ENCODE measurements at regions not wholly inside any gene's neighbourhood (a gene's known extent, or its start where the extent isn't known, plus 50 kb on each side); places are given as distances from the start of the nearest gene placed in this dataset.
A peak's percentile ranks its signal among the peaks of the same experiment; 100 is the strongest.

- no peak for DNase-seq
These were observed 505.3 kb downstream of the SOX6 start for GRCh38 chr11:15851051-15851498.

- no peak for DNase-seq
These were observed 504.2 kb downstream of the SOX6 start for GRCh38 chr11:15852179-15852578.

GRCh38 chr11:15854245-15854644 lies 502.1 kb downstream of the SOX6 start:
- no peak for DNase-seq

GRCh38 chr11:15858881-15859280 lies 497.5 kb downstream of the SOX6 start:
- DNase-seq = no peak

DNA sequence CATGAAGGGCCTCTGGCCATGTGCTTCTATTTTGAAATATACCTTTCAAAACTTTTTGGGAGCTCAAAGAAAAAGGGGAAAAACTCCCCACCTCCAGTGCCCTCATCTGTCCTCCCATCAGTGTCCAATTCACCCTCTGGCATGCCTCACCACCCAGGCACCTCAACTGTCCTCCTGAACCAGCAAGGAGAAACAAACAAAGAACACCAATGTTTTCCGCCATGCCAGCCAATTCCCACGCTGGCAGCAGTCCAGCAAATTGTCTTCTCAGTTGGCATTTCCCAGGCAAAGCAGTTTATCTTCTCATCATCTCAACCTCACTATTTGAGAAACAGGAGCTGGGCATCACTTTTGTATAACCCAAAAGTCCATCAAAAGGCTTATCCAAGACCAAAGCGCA lies 496.9 kb downstream of the SOX6 start:
- DNase-seq = no peak

DNA sequence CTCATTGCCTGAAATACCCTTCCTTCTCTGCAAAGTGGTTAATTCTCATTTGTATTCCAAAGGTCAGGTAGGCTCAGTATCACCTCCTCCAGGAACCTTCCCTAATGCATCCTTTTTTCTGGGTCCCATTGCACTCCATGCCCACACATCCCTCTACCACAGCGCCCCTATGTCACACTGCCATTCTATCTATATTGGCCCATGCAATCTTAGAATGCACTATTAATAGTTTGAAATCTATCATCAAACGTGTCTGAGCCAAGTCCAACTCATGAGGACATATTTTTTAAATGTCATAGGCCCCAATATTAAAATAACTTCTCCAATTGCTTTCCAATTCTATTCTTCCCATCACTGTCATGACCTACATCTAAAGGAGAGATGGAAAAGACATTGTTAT lies 495.1 kb downstream of the SOX6 start:
- no peak for DNase-seq

GRCh38 chr11:15863411-15863810 lies 492.9 kb downstream of the SOX6 start:
- no peak for DNase-seq

- no peak for DNase-seq
These were observed 492.1 kb downstream of the SOX6 start for GRCh38 chr11:15864026-15864805.

GRCh38 chr11:15865212-15865987 lies 490.9 kb downstream of the SOX6 start:
- no peak for DNase-seq

- DNase-seq = no peak
These were observed 488.5 kb downstream of the SOX6 start for GRCh38 chr11:15867871-15868270.

DNA sequence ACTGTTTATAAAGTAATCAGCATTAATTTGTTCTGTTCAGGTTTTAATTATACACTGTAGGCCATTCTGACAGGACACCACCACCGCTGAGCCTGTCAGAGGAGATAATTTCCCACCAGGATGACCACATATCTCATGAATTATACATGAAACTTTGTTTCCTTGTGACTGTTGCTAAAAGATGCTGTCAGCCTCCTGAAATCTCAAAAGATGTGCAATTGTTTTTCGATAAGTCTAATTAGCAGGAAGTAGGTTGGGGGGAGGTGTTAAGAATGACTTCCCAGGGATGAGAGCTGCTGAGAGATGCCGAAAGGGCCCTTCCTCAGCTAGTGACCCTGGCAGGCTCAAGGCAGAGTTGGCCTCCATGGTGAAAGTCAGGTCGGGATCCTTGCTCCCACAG lies 485.4 kb downstream of the SOX6 start:
- no peak for DNase-seq

DNA sequence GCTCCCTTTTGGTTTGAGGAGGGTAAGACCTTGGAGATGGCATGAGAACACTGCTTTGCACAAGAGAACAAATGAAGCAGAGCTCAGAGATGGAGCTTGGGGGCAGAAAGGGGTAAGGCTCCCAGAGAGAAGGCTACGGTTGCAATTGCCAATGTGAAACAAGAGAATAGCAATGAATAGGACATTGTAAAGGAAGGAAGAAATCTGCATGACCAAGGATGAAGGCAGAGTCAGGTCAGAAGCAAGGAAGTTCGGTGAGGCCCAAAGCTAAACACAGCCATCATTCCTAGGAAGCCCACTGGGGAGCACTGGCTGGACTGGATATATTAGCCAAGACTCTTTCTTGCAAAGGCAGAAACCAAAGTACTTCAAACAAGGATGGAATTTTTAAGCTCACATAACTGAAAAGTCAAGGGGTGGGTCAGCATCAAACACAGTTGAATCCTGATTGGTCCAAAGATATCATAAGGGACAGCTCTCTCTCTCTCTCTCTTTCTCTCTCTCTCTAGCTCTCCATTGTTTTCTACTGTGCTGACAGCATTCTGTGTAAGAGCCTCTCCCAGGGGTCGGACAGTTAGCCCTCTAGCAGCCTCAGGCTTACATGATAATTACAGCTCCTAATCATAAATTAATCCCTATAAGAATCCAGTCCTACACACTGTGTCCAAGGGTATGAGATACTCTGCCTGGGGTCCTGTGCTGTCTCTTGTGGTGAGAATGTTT lies 484.3 kb downstream of the SOX6 start:
- no peak for DNase-seq

GRCh38 chr11:15873501-15873900 lies 482.8 kb downstream of the SOX6 start:
- no peak for DNase-seq

GRCh38 chr11:15874704-15875103 lies 481.6 kb downstream of the SOX6 start:
- DNase-seq = no peak

DNA sequence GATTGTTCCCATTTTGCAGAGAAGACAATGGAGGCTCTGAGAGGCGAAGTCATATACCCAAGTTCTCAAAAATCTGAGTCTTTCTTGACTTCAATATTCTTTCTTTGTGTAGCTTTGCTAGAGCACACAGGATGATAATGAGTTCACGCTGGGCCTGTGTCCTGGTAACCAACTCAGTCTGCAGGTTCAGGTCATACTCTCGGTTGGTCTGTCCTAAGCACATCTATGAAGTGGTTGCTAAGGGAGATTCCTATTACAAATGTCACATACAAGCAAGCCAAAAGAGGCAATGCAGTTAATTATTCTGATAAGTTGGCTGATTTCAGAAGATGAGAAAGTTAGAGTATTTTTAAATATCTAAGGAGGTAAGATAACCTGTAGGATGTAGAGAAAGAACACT lies 481.0 kb downstream of the SOX6 start:
- no peak for DNase-seq

- DNase-seq = no peak
These were observed 480.4 kb downstream of the SOX6 start for GRCh38 chr11:15875943-15876342.

GRCh38 chr11:15878756-15879155 lies 477.6 kb downstream of the SOX6 start:
- DNase-seq = no peak

DNA sequence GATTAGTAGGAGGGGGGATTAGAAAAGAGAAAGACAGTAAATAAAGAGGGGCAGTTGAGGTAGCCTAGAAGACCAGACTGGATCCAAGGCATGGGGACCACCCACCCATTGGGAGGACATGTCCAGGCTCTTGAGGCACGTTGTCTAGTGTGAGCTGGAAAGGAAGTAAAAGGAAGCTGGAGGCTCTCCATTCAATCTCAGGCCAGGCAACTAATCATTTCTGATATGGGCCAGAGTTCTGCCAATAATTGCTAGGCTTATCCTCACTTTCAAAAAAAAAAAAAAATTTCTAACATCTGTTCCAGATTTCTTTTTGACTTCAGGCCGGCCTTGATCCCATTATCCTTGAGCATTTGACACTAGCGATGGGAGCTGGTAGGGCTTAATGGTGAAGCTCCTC lies 476.1 kb downstream of the SOX6 start:
- DNase-seq = no peak

DNA sequence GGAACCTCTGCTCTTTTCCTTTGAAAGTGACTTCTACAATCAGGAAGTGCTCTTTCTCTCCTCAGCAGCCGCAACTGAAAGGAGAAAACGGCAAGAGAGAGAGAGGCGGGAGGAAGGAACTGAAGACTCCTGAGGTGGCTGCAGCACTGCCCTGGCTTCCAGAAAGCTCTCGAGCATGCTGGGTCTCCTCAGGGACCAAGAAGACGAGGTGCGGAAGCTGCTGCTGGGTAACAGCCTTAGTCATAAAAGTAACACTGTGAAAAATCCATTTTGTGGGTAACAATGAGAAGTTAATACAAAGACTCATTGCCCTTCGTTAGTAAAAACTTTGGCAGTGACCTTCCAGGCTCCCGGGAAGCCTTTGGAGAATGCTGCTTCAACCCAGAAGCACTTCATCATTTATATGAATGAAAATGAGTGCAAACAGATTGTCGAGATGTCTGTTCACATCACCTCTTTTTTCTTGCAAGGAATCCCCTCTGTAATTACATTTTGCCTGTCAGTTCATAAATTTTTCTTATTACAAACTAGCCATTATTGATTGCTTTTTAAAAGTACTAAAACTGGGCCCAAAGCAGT lies 473.4 kb downstream of the SOX6 start:
- peak; percentile 46 for DNase-seq

- DNase-seq = peak; percentile 49
These were observed 472.9 kb downstream of the SOX6 start for GRCh38 chr11:15883455-15883920.

- DNase-seq = no peak
These were observed 472.2 kb downstream of the SOX6 start for GRCh38 chr11:15884141-15884540.

DNA sequence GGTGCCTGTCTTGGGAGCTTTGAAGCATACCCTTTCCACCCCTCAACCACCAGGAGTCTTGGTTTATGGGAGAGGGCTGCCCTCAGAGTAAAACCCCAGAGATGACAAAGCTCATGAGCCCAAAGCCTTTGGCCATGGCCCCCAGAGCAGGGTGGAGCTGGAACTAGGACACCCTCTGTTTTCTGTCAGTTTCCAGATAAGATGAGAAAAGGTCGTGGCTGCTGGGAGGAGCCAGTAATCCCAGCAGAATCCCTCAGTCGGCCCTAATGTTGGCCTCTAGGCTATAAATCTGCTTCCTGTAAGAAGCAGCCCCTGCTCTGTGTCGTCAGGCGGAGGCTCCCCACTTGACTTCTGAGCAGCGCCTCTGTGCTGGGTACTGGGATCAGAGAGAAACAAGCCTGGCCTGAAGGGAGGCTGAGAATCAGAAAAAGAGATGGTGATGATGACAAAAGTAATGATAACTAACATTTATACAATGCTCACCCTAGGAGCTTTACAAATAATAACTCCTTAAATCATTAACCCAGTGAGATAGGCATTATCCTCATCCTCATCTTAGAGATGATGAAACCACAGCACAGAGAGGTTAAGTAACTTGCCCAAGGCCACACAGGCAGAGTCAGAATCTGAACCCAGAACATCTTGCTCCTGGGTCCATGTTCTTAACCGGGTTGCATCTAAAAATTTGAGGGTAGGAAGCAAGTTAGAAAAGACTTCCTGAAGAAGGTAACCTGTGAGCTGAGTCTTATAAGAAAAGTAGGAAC lies 471.4 kb downstream of the SOX6 start:
- DNase-seq = no peak

Measured in fibroblast of skin of back (primary cell).